ENCODE measurements at regions not wholly inside any gene's neighbourhood (a gene's known extent, or its start where the extent isn't known, plus 50 kb on each side); places are given as distances from the start of the nearest gene placed in this dataset.

GRCh38 chr15:70589221-70589620, 174.1 kb downstream of the UACA start:
- Histone ChIP-seq H3K79me2 (ENCODE audit: insufficient read depth, low read length) (no peaks in the 10 kb centered on the region), H2BK15ac (ENCODE audit: low read depth, low read length) (no peak overlapping the region), H2BK20ac (ENCODE audit: low read depth, low read length, poor library complexity, severe bottlenecking) (no peak overlapping the region), H4K20me1 (ENCODE audit: control insufficient read depth, insufficient read depth, insufficient read length) (no peaks in the 10 kb centered on the region), H2AFZ (ENCODE audit: low read length) (no peak overlapping the region), H3K27me3 (ENCODE audit: insufficient read depth, low read length) (peaks cover 2% of the 10 kb centered on the region; the same call in 1 of the 2 replicates), H3K27ac (ENCODE audit: insufficient read length, low read depth, low read length) (no peak overlapping the region), H3K79me1 (ENCODE audit: insufficient read depth, low read depth, low read length, poor library complexity, severe bottlenecking) (no peaks in the 10 kb centered on the region), H4K8ac (replicated peaks; ENCODE audit: insufficient read length, low read depth, low read length) (no peak overlapping the region), H3K4ac (ENCODE audit: low read depth, low read length) (no peak overlapping the region), H2BK120ac (ENCODE audit: low read depth, low read length, poor library complexity, severe bottlenecking) (no peak overlapping the region), H3T11ph (ENCODE audit: low read length) (no peak overlapping the region), H2BK12ac (ENCODE audit: insufficient read length, low read depth, low read length) (no peak overlapping the region), H4K5ac (ENCODE audit: insufficient read length, low read depth, low read length) (no peak overlapping the region), H3K4me1 (ENCODE audit: insufficient read depth, low read length) (no peaks in the 10 kb centered on the region), H2BK5ac (ENCODE audit: insufficient read length, low read length) (no peak overlapping the region), H4K91ac (ENCODE audit: insufficient read length, low read depth, low read length) (no peak overlapping the region), H3K23ac (ENCODE audit: insufficient read length, low read depth, low read length) (no peak overlapping the region), H3K9me3 (ENCODE audit: control insufficient read depth, low read depth, low read length) (no peaks in the 10 kb centered on the region), H3K56ac (ENCODE audit: insufficient read length, low read depth, low read length) (no peak overlapping the region), H3K18ac (ENCODE audit: insufficient read length, low read depth, low read length) (no peak overlapping the region), H3K9ac (ENCODE audit: extremely low read depth, insufficient read length, low read length) (no peak overlapping the region), H3K4me2 (ENCODE audit: insufficient read depth, insufficient read length, low read length) (no peak overlapping the region), H3K14ac (ENCODE audit: insufficient read depth, low read length) (no peak overlapping the region), H3K23me2 (ENCODE audit: insufficient read length, low read depth, low read length, poor library complexity, severe bottlenecking) (peaks cover 11% of the 10 kb centered on the region), H2AK5ac (ENCODE audit: insufficient read length, low read length) (no peak overlapping the region)
- peaks cover 27% of the 10 kb centered on the region for H3K27me3 Mint-ChIP-seq (ENCODE audit: low read depth)
- TF ChIP-seq CTCF (conservative IDR thresholded peaks at IDR 0.05), result no peak
- peaks cover 17 to 25% of the 10 kb centered on the region in 2 experiments for H3K9me3 Mint-ChIP-seq
- DNase-seq, result peak; percentile 2
- peaks cover 5 to 17% (median 12%) of the 10 kb centered on the region in 3 experiments for H3K36me3 Mint-ChIP-seq (ENCODE audit: insufficient read depth in 1 of 3, low read depth in 3 of 3)
- H3K4me1 Mint-ChIP-seq, result peaks cover 26 to 30% of the 10 kb centered on the region in 2 experiments
- H3K27ac Mint-ChIP-seq, result no peak overlapping the region
- no peak overlapping the region for H3K4me3 Mint-ChIP-seq
